Fibroblast of the aortic adventitia (primary cell): ENCODE measurements at regions not wholly inside any gene's neighbourhood (a gene's known extent, or its start where the extent isn't known, plus 50 kb on each side); places are given as distances from the start of the nearest gene placed in this dataset.

ENCODE experiments used
- DNase-seq: peaks from one replicate; pipeline ENCODE4 v3.0.0-alpha.2; 2010; ENCODE audit warnings: low read depth
- H3K4me3 ChIP-seq: 2 replicates; pipeline ENCODE4 v1.5.1; 2011; ENCODE audit warnings: low read depth, mild to moderate bottlenecking, control low read depth, low read length, moderate library complexity
- CTCF ChIP-seq: IDR thresholded peaks from 2 replicates; pipeline ENCODE4 v1.5.1; 2011; ENCODE audit warnings: mild to moderate bottlenecking, low read length, control low read depth, inconsistent platforms; ENCODE audit not compliant: insufficient read depth

- no peak for TF ChIP-seq CTCF
- no peak overlapping the region for H3K4me3 ChIP-seq
- no peak for DNase-seq
These were observed 164.2 kb upstream of the PLN start for GRCh38 chr6:118383924-118384323.

- DNase-seq = no peak
- H3K4me3 ChIP-seq = no peak overlapping the region
- TF ChIP-seq CTCF = no peak
These were observed 161.1 kb upstream of the PLN start for GRCh38 chr6:118386975-118387374.

- peak; percentile 80 for DNase-seq
- no peak overlapping the region for H3K4me3 ChIP-seq
- TF ChIP-seq CTCF = no peak
These were observed 160.0 kb upstream of the PLN start for GRCh38 chr6:118387921-118388701.

GRCh38 chr6:118391086-118391485 is 157.0 kb upstream of the PLN start:
- no peak for DNase-seq
- no peak overlapping the region for H3K4me3 ChIP-seq
- no peak for TF ChIP-seq CTCF

- TF ChIP-seq CTCF = no peak
- DNase-seq = no peak
- no peak overlapping the region for H3K4me3 ChIP-seq
These were observed 154.0 kb upstream of the PLN start for GRCh38 chr6:118394106-118394505.

- TF ChIP-seq CTCF = no peak
- no peak for DNase-seq
- H3K4me3 ChIP-seq = no peak overlapping the region
These were observed 151.1 kb upstream of the PLN start for GRCh38 chr6:118396969-118397368.
